ENCODE measurements at regions not wholly inside any gene's neighbourhood (a gene's known extent, or its start where the extent isn't known, plus 50 kb on each side); places are given as distances from the start of the nearest gene placed in this dataset.

DNA sequence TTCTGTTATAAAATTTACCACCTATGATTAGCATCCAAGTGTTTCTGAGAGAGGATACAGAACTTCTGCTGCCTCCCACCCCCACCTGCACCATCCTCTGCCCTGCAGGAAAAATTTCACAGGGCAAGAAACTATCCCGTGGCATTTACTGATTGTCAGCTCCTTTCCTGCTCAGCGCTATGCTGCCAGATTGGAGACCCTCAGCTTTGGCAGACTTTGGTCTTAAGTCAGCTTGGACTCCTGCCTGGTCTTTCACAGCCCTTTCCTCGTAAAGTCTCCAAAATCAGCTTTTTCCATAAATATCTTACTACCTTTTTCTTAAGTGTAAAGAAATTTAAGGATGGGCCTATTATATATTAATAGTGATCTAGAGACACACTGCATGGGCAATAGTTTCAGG lies 239.9 kb upstream of the ADAMTS9 start:
- H3K27me3 ChIP-seq (replicated peaks) = no peaks in the 10 kb centered on the region
- no peak for DNase-seq
- no peaks in the 10 kb centered on the region for H3K36me3 ChIP-seq (replicated peaks)
- TF ChIP-seq, protein P1, sequence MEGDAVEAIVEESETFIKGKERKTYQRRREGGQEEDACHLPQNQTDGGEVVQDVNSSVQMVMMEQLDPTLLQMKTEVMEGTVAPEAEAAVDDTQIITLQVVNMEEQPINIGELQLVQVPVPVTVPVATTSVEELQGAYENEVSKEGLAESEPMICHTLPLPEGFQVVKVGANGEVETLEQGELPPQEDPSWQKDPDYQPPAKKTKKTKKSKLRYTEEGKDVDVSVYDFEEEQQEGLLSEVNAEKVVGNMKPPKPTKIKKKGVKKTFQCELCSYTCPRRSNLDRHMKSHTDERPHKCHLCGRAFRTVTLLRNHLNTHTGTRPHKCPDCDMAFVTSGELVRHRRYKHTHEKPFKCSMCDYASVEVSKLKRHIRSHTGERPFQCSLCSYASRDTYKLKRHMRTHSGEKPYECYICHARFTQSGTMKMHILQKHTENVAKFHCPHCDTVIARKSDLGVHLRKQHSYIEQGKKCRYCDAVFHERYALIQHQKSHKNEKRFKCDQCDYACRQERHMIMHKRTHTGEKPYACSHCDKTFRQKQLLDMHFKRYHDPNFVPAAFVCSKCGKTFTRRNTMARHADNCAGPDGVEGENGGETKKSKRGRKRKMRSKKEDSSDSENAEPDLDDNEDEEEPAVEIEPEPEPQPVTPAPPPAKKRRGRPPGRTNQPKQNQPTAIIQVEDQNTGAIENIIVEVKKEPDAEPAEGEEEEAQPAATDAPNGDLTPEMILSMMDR (IDR thresholded peaks at IDR 0.05; ENCODE audit: low read depth, low read length, missing control alignments) = no peak
- in situ Hi-C loops (cut with HindIII; ENCODE audit: low pct_ligation_motif_present, low sequenced_read_pairs) = no loop called here
- no peak overlapping the region for H3K27ac ChIP-seq
- H3K4me3 ChIP-seq (ENCODE audit: low read depth, low read length) = no peak overlapping the region

DNA sequence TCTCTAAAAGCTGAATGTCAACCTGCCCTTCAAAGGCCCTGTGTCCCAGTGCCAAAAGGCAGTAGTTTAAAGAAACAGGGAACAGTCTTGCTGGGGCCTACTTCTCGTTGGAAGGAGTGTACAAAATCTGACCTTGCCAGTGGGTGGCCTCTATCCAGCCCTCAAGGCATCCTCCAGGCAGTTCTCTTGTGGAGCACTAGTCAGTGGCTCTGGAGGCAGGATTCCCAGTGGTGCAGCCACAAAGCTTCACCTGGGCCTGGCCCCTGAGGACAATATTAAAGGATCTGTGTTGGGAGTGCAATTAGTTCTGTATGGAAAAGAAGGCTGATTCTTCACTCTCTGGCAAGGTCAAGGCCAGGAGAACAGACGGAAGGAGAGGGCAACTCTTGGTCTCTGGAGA lies 237.8 kb upstream of the ADAMTS9 start:
- TF ChIP-seq, protein P1 (IDR thresholded peaks at IDR 0.05; ENCODE audit: low read depth, low read length, missing control alignments) = no peak
- in situ Hi-C loops (cut with HindIII; ENCODE audit: low pct_ligation_motif_present, low sequenced_read_pairs) = no loop called here
- H3K27me3 ChIP-seq (replicated peaks) = no peaks in the 10 kb centered on the region
- H3K27ac ChIP-seq = no peak overlapping the region
- H3K36me3 ChIP-seq (replicated peaks) = no peaks in the 10 kb centered on the region
- H3K4me3 ChIP-seq (ENCODE audit: low read depth, low read length) = no peak overlapping the region
- DNase-seq = no peak

DNA sequence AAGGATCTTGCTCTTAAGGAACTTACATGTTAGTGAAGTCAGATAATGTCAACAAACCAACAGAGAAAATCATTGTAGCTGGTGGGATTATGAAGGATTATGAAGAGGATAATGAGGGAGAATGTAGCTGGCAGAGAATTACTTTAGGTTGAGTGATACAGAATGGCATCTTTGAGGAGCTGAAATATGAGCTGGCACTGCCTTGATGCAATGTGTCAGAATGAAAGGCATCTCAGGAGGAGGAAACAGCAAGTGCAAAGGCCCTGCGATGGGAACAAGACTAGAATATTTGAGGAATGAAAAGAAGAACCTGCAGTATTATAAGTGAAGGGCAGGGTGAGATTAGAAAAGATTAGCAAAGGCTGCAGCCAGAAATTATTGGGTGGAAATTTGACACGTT lies 237.2 kb upstream of the ADAMTS9 start:
- in situ Hi-C loops (cut with HindIII; ENCODE audit: low pct_ligation_motif_present, low sequenced_read_pairs) = no loop called here
- H3K36me3 ChIP-seq (replicated peaks) = no peaks in the 10 kb centered on the region
- DNase-seq = no peak
- H3K4me3 ChIP-seq (ENCODE audit: low read depth, low read length) = no peak overlapping the region
- TF ChIP-seq, protein P1 (IDR thresholded peaks at IDR 0.05; ENCODE audit: low read depth, low read length, missing control alignments) = no peak
- no peak overlapping the region for H3K27ac ChIP-seq
- H3K27me3 ChIP-seq (replicated peaks) = no peaks in the 10 kb centered on the region

DNA sequence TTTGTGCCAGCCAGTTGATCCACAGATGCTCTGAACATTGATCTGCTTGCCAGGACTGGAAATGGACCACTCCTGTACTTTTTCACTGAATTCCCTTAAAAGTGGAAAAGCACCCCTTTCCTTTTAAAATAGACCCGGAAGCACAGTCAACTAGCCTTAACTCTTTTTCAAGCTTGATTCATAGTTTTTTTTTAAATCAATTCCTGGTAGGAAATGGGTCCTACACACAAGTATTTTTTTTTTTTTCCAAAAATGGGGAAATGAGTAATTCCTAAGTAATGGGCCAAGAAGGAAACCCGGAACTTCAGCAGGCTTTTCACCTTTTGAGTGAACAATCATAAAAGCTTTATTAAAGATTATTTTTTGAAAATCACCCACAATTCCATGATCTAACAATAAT lies 234.4 kb upstream of the ADAMTS9 start:
- Histone ChIP-seq H3K27ac (no peak overlapping the region), H3K27me3 (replicated peaks) (no peaks in the 10 kb centered on the region), H3K4me3 (ENCODE audit: low read depth, low read length) (no peak overlapping the region), H3K36me3 (replicated peaks) (no peaks in the 10 kb centered on the region)
- in situ Hi-C loops (cut with HindIII; ENCODE audit: low pct_ligation_motif_present, low sequenced_read_pairs) = no loop called here
- TF ChIP-seq, protein P1 (IDR thresholded peaks at IDR 0.05; ENCODE audit: low read depth, low read length, missing control alignments) = no peak
- DNase-seq = no peak

DNA sequence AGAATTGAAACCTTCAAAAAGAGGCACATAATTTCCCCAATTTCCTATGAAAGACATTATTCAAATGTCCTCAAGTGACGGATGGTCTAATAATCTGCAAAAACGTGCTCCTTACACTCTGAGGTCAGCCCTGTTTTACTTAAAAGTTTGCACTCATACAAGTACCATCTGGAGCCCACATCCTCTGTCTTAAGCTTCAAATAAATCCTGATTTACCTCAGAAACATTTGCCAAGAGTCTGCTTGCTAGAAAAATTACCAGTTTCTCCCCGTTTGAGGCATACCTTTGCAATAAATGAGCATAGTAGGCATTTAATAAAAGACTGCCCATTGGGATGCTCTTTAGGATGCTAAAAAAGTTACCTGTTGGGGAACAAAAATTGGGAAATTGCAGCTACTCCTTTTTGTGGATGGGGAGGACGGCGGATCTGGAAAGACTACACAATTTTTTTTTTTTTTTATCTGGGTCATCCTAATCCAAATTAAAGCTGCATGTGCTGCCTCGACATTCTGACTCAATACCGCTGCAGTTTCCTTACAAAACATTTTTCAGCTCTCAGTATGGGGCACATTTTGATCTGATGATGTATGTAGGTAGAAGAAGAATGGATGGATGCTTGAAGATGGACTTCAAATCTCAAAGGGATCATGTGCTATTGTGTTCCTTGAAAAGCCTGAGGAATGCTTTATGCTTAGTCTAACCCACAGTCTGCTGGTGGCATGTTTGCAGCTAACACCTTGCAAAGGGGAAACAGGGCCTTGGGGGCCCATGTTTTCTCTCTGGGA lies 233.7 kb upstream of the ADAMTS9 start:
- Histone ChIP-seq H3K27me3 (replicated peaks) (no peaks in the 10 kb centered on the region), H3K4me3 (ENCODE audit: low read depth, low read length) (no peak overlapping the region), H3K36me3 (replicated peaks) (no peaks in the 10 kb centered on the region), H3K27ac (no peak overlapping the region)
- TF ChIP-seq, protein P1 (IDR thresholded peaks at IDR 0.05; ENCODE audit: low read depth, low read length, missing control alignments) = no peak
- in situ Hi-C loops (cut with HindIII; ENCODE audit: low pct_ligation_motif_present, low sequenced_read_pairs) = no loop called here
- DNase-seq = no peak

DNA sequence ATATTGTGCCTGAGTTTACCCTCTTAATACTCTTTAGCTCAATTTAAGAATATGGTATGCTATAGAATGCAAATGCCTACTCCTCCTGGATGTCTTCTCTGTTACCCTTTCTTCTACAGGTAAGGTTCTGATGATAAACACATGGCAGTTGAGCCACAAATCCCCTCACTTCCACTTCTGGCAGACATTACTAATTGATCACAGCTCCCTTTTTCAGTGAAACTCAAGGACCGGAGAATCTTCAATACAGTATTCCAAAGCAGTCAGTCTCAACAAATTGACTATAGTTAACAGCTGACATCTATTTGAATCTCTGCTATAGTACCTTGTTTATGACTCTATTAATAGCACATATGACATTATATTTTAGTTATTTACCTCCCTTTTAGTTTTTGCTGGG lies 232.1 kb upstream of the ADAMTS9 start:
- no peaks in the 10 kb centered on the region for H3K36me3 ChIP-seq (replicated peaks)
- in situ Hi-C loops (cut with HindIII; ENCODE audit: low pct_ligation_motif_present, low sequenced_read_pairs) = no loop called here
- no peaks in the 10 kb centered on the region for H3K27me3 ChIP-seq (replicated peaks)
- H3K4me3 ChIP-seq (ENCODE audit: low read depth, low read length) = no peak overlapping the region
- DNase-seq = no peak
- TF ChIP-seq, protein P1 (IDR thresholded peaks at IDR 0.05; ENCODE audit: low read depth, low read length, missing control alignments) = no peak
- H3K27ac ChIP-seq = no peak overlapping the region

Data from brain microvascular endothelial cell (primary cell).